DOHH2 (cell line): ENCODE measurements at regions not wholly inside any gene's neighbourhood (a gene's known extent, or its start where the extent isn't known, plus 50 kb on each side); places are given as distances from the start of the nearest gene placed in this dataset.

Experiments used
- H3F3A ChIP-seq: fragments of 200-600 bp; sonication (generic), shearing (Covaris generic); 2 replicates; pipeline ENCODE4 v1.6.0; 2016; ENCODE audit warnings: antibody characterized with exemption, mild to moderate bottlenecking; ENCODE audit not compliant: control insufficient read depth, insufficient read depth
- H3K27ac ChIP-seq: fragments of 200-600 bp; sonication (generic); 2 replicates; pipeline ENCODE4 v1.5.1; 2014; ENCODE audit warnings: low read depth, mild to moderate bottlenecking, low read length, moderate library complexity
- H3K27me3 ChIP-seq: fragments of 200-600 bp; sonication (generic); 2 replicates; pipeline ENCODE4 v1.6.1; 2014; ENCODE audit warnings: mild to moderate bottlenecking, low read length, mixed read lengths; ENCODE audit not compliant: control insufficient read depth
- H3K36me3 ChIP-seq: fragments of 200-600 bp; sonication (generic); 2 replicates; pipeline ENCODE4 v1.6.1; 2014; ENCODE audit warnings: mild to moderate bottlenecking, low read length, moderate library complexity, mixed read lengths; ENCODE audit not compliant: control insufficient read depth
- H3K4me1 ChIP-seq: fragments of 200-600 bp; sonication (generic); 2 replicates; pipeline ENCODE4 v1.6.1; 2014; ENCODE audit warnings: mild to moderate bottlenecking, low read length, mixed read lengths; ENCODE audit not compliant: control insufficient read depth
- H3K4me2 ChIP-seq: fragments of 200-600 bp; sonication (generic); 2 replicates; pipeline ENCODE4 v1.6.0; 2014; ENCODE audit warnings: mild to moderate bottlenecking, low read length, moderate library complexity
- H3K4me3 ChIP-seq: fragments of 200-600 bp; sonication (generic); 2 replicates; pipeline ENCODE4 v1.5.1; 2014; ENCODE audit warnings: mild to moderate bottlenecking, low read length, mixed read lengths
- H3K79me2 ChIP-seq: fragments of 200-600 bp; sonication (generic); 2 replicates; pipeline ENCODE4 v1.6.1; 2014; ENCODE audit warnings: mild to moderate bottlenecking, low read length, mixed read lengths; ENCODE audit not compliant: control insufficient read depth
- H3K9me2 ChIP-seq: fragments of 200-600 bp; sonication (generic); replicated peaks from 2 replicates; pipeline ENCODE4 v1.6.1; 2014; ENCODE audit warnings: mild to moderate bottlenecking, low read length, mixed read lengths; ENCODE audit not compliant: control insufficient read depth
- H3K9me3 ChIP-seq: fragments of 200-600 bp; sonication (generic); 2 replicates; pipeline ENCODE4 v1.6.1; 2014; ENCODE audit warnings: antibody characterized with exemption, low read length, mixed read lengths; ENCODE audit not compliant: control insufficient read depth, insufficient read depth
- H4K20me1 ChIP-seq: fragments of 200-600 bp; sonication (generic); 2 replicates; pipeline ENCODE4 v1.6.0; 2014; ENCODE audit warnings: low read depth, mild to moderate bottlenecking, antibody characterized with exemption, low read length, moderate library complexity; ENCODE audit not compliant: control insufficient read depth, insufficient read depth
- EZH2phosphoT487 ChIP-seq: fragments of 200-600 bp; sonication (generic); IDR thresholded peaks from 2 replicates; pipeline ENCODE4 v1.6.1; 2017; ENCODE audit warnings: borderline replicate concordance, mild to moderate bottlenecking, antibody characterized with exemption, low read length, moderate library complexity, mixed read lengths
- TF ChIP-seq, protein P1 (sequence below): fragments of 200-600 bp; sonication (generic); IDR thresholded peaks from one replicate; pipeline ENCODE4 v1.5.1; 2014; ENCODE audit warnings: antibody characterized with exemption, mild to moderate bottlenecking, low read depth, low read length; ENCODE audit not compliant: poor library complexity, severe bottlenecking

DNA sequence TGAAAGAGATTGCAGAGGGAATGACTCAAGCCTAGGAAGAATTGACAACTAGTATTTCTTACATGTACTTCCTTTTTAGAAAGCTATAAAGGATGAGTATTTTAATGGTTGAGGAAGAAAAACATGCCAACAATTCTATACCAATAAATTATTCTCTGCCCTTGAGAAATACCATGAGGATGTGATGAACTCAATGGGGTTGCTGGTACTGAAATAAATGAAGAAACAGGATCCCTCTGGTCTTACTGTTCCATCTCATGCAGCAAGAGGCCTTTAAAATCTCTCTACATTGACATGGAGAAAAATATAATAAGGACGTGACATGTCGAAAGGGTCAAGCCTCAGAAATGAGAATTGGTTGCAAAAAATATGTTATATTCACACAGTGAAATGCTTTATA, 477.3 kb downstream of the GABRG2 start:
- Histone ChIP-seq H3K9me2 (no peaks in the 10 kb centered on the region), H3K4me2 (no peak overlapping the region), H3K27ac (no peak overlapping the region), H3K9me3 (no peaks in the 10 kb centered on the region), H3K27me3 (no peaks in the 10 kb centered on the region), H3K36me3 (no peaks in the 10 kb centered on the region), H4K20me1 (no peaks in the 10 kb centered on the region), H3K79me2 (no peaks in the 10 kb centered on the region), H3F3A (no peaks in the 10 kb centered on the region), H3K4me1 (no peaks in the 10 kb centered on the region), H3K4me3 (no peak overlapping the region)
- no peak for TF ChIP-seq EZH2phosphoT487
- TF ChIP-seq, protein P1, sequence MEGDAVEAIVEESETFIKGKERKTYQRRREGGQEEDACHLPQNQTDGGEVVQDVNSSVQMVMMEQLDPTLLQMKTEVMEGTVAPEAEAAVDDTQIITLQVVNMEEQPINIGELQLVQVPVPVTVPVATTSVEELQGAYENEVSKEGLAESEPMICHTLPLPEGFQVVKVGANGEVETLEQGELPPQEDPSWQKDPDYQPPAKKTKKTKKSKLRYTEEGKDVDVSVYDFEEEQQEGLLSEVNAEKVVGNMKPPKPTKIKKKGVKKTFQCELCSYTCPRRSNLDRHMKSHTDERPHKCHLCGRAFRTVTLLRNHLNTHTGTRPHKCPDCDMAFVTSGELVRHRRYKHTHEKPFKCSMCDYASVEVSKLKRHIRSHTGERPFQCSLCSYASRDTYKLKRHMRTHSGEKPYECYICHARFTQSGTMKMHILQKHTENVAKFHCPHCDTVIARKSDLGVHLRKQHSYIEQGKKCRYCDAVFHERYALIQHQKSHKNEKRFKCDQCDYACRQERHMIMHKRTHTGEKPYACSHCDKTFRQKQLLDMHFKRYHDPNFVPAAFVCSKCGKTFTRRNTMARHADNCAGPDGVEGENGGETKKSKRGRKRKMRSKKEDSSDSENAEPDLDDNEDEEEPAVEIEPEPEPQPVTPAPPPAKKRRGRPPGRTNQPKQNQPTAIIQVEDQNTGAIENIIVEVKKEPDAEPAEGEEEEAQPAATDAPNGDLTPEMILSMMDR: no peak

DNA sequence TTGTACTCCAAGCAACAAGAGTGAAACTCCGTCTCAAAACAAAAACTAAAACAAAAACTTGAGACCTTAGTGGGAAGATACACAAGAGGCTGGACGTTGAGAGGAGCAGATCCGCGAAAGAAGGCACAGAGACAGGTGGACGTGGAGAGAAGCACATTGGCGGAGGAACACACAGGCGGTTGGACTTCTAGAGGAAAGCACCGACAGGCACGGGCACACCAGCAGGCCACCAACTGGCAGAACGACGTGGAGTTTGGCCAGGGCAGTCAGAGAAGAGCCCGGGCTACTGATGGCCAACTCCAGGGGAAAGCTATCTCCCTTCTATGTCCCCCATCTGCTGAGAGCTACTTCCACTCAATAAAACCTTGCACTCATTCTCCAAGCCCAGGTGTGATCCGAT, 482.7 kb downstream of the GABRG2 start:
- Histone ChIP-seq H3K4me2 (no peak overlapping the region), H3K9me2 (no peaks in the 10 kb centered on the region), H3K4me1 (no peaks in the 10 kb centered on the region), H3K4me3 (no peak overlapping the region), H3K79me2 (no peaks in the 10 kb centered on the region), H3K9me3 (no peaks in the 10 kb centered on the region), H3K27me3 (no peaks in the 10 kb centered on the region), H3K27ac (no peak overlapping the region), H3K36me3 (no peaks in the 10 kb centered on the region), H3F3A (no peaks in the 10 kb centered on the region), H4K20me1 (no peaks in the 10 kb centered on the region)
- no peak for TF ChIP-seq EZH2phosphoT487
- TF ChIP-seq, protein P1: no peak

DNA sequence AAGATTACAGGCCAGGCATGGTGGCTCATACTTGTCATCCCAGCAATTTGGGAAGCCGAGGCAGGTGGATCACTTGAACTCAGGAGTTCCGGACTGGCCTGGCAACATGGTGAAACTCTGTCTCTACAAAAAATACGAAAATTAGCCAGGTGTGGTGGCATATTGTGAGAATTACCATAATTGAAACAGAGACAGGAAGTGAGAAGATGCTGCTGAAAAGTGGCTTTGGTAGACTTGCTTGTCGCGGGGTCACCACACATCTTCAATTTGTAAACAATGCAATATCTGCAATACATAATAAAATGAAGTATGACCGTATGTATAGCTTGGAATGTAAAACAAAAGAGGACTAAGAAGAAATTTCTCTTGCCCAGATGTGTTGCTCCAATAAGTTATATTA, 490.5 kb downstream of the GABRG2 start:
- Histone ChIP-seq H3K4me3 (no peak overlapping the region), H3K27me3 (no peaks in the 10 kb centered on the region), H4K20me1 (no peaks in the 10 kb centered on the region), H3K9me3 (no peaks in the 10 kb centered on the region), H3K36me3 (no peaks in the 10 kb centered on the region), H3K79me2 (no peaks in the 10 kb centered on the region), H3K4me2 (no peak overlapping the region), H3K27ac (no peak overlapping the region), H3K4me1 (no peaks in the 10 kb centered on the region), H3F3A (no peaks in the 10 kb centered on the region), H3K9me2 (no peaks in the 10 kb centered on the region)
- TF ChIP-seq, protein P1: no peak
- no peak for TF ChIP-seq EZH2phosphoT487

DNA sequence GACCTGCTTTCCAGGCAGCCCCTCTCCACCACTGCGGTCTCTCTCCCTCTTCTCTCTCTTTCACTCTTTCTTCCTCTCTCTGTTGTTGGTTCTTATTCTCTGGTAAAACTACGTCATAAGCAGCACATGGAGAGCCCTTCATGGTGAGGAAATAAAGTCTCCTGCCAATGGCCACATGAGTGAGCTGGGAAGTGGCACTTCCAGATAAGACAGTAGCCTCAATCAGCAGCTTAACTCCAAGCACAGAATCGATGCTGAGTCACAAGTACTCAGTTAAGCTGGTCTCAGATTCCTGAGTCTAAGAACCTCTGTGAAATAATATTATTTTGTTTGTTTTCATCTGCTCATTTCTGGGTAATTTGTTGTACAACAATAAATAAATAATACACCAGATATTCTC, 500.1 kb downstream of the GABRG2 start:
- H3K4me2 ChIP-seq: no peak overlapping the region
- H3K4me3 ChIP-seq: no peak overlapping the region
- H3K4me1 ChIP-seq: no peaks in the 10 kb centered on the region
- no peaks in the 10 kb centered on the region for H3K9me2 ChIP-seq
- H3K79me2 ChIP-seq: no peaks in the 10 kb centered on the region
- no peaks in the 10 kb centered on the region for H3F3A ChIP-seq
- no peaks in the 10 kb centered on the region for H3K9me3 ChIP-seq
- no peaks in the 10 kb centered on the region for H3K27me3 ChIP-seq
- TF ChIP-seq, protein P1: no peak
- no peak for TF ChIP-seq EZH2phosphoT487
- no peaks in the 10 kb centered on the region for H4K20me1 ChIP-seq
- no peak overlapping the region for H3K27ac ChIP-seq
- no peaks in the 10 kb centered on the region for H3K36me3 ChIP-seq
